ENCODE measurements at regions not wholly inside any gene's neighbourhood (a gene's known extent, or its start where the extent isn't known, plus 50 kb on each side); places are given as distances from the start of the nearest gene placed in this dataset.

DNA sequence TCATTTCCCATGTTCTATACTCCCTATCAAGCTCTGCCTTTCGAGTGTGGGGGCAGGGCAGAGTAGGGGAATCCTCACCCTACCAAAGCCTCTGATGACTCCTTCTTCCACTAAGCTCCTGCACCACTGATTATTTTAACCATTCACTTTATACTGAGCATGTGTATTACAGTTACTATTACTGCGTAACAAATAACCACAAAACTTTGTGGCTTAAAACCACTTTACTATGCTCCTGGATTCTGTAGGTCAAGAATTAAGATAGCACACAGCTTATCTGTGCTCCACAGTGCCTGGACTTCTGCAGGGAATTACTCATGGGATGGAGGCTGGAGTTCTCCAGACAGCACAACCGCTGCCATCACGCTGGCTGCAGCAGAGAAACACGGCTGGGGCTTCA lies 117.4 kb upstream of the DNAJC10 start:
- H3K4me1 ChIP-seq (ENCODE audit: control insufficient read depth, insufficient read depth, low read length), result no peaks in the 10 kb centered on the region
- SMC1A ChIA-PET (ENCODE audit: uncharacterized antibody, unreplicated experiment), result no interaction called here
- H3K27ac ChIP-seq (ENCODE audit: control insufficient read depth, insufficient read depth), result no peak overlapping the region
- no peak for FAIRE-seq
- H3K79me2 ChIP-seq (ENCODE audit: control insufficient read depth, insufficient read depth, low read length), result no peaks in the 10 kb centered on the region
- RAD21 ChIA-PET (ENCODE audit: unreplicated experiment), result no interaction called here
- H3K4me3 ChIP-seq, result no peak overlapping the region
- H3K4me2 ChIP-seq (ENCODE audit: control insufficient read depth, insufficient read depth), result no peak overlapping the region
- H4K20me1 ChIP-seq (ENCODE audit: control insufficient read depth, insufficient read depth), result no peaks in the 10 kb centered on the region
- in situ Hi-C loops (cut with MboI), result no loop called here
- no peaks in the 10 kb centered on the region for H3K36me3 ChIP-seq (ENCODE audit: control insufficient read depth in 2 of 2, insufficient read depth in 2 of 2, low read length in 1 of 2)
- 28% methylated on average over 5 of the region's 5 CpGs for WGBS (ENCODE audit: insufficient coverage, insufficient replicate concordance, low lambda C conversion rate, missing lambda C conversion rate)
- no peaks in the 10 kb centered on the region for H3K9me3 ChIP-seq (replicated peaks; ENCODE audit: control insufficient read depth, insufficient read depth, low read length)
- ATAC-seq, result no peak
- DNase-seq (ENCODE audit: low read depth, low spot score), result no peak
- BruUV-seq (replicated peaks), result no TSS peak
- H3K27me3 ChIP-seq (replicated peaks in 1 of 2; ENCODE audit: control insufficient read depth in 2 of 2, insufficient read depth in 2 of 2, low read length in 1 of 2), result no peaks in the 10 kb centered on the region
- no peak overlapping the region for H3K9ac ChIP-seq (ENCODE audit: control insufficient read depth, insufficient read depth, low read length)
- TF ChIP-seq BCL11A (IDR thresholded peaks at IDR 0.05; ENCODE audit: low read depth, low read length) (no peak), CTCF (IDR thresholded peaks at IDR 0.05 in 2 of 3, conservative IDR thresholded peaks at IDR 0.05 in 1 of 3; ENCODE audit: control insufficient read depth in 2 of 3, extremely low read depth in 1 of 3, insufficient read depth in 1 of 3, low read depth in 3 of 3, low read length in 3 of 3) (no peak), ZBTB11 (CRISPR knock-in tag; IDR thresholded peaks at IDR 0.05) (no peak), HCFC1 (IDR thresholded peaks at IDR 0.05; ENCODE audit: low read length) (no peak), POLR2A (IDR thresholded peaks at IDR 0.05; ENCODE audit: low read depth, low read length) (no peak), USF1 (IDR thresholded peaks at IDR 0.05; ENCODE audit: borderline replicate concordance, extremely low read length, insufficient read depth, low read depth, low read length) (no peak), NRF1 (conservative IDR thresholded peaks at IDR 0.05; ENCODE audit: low read depth, low read length) (no peak), TARDBP (IDR thresholded peaks at IDR 0.05; ENCODE audit: borderline replicate concordance) (no peak)
- POLR2A ChIA-PET, result no interaction called here
- intact Hi-C loops (cut with micrococcal nuclease; ENCODE audit: unreplicated experiment), result no loop called here
- CTCF ChIA-PET, result no interaction called here
- no peak overlapping the region for H2AFZ ChIP-seq (ENCODE audit: control insufficient read depth, low read depth, low read length)

Data from GM12878 (cell line).